ENCODE measurements at regions not wholly inside any gene's neighbourhood (a gene's known extent, or its start where the extent isn't known, plus 50 kb on each side); places are given as distances from the start of the nearest gene placed in this dataset.

DNA sequence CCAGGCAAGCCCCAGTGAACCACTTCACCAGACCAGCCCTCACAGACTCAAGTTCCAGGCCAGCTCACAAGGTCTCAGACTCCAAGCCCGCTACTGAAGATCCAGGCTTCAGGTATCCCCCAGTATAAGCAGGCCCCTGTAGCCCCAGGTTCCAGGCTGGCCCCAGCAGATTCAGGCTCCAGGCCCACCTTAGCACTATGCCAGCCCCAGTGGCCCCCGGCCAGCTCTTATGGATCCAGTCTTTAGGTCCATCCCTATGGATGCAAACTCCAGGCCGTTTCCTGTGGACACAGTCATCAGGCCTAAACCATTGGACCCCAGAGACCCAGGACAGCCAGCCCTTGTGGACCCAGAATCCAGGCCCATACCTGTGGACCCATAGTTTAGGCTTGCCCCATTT is 277.8 kb upstream of the MAGEB18 start:
- intact Hi-C loops (cut with micrococcal nuclease; ENCODE audit: unreplicated experiment): no loop called here
- Histone ChIP-seq H3K27ac (ENCODE audit: low read depth, low read length, poor library complexity, severe bottlenecking) (no peak overlapping the region), H3K27me3 (replicated peaks; ENCODE audit: insufficient read depth, low read depth, low read length, poor library complexity) (no peaks in the 10 kb centered on the region), H3K4me3 (ENCODE audit: low read depth, low read length, poor library complexity, severe bottlenecking) (no peak overlapping the region), H3K4me1 (ENCODE audit: insufficient read depth, low read length, poor library complexity, severe bottlenecking) (no peaks in the 10 kb centered on the region), H3K36me3 (ENCODE audit: insufficient read depth, low read length, poor library complexity, severe bottlenecking) (no peaks in the 10 kb centered on the region), H3K9me3 (ENCODE audit: low read depth, low read length, poor library complexity, severe bottlenecking) (no peaks in the 10 kb centered on the region)
- POLR2A ChIA-PET (ENCODE audit: low non-redundant PET): no interaction called here
- CTCF ChIA-PET: no interaction called here
- TF ChIP-seq EZH2 (IDR thresholded peaks at IDR 0.05; ENCODE audit: borderline replicate concordance, low read depth, low read length, poor library complexity, severe bottlenecking): no peak
- no peak for DNase-seq (ENCODE audit: low spot score)
- no TSS peak for BruUV-seq (replicated peaks)

- H3K36me3 ChIP-seq (ENCODE audit: insufficient read depth, low read length, poor library complexity, severe bottlenecking): no peaks in the 10 kb centered on the region
- ChIA-PET CTCF (no interaction called here), POLR2A (ENCODE audit: low non-redundant PET) (no interaction called here)
- intact Hi-C loops (cut with micrococcal nuclease; ENCODE audit: unreplicated experiment): no loop called here
- H3K9me3 ChIP-seq (ENCODE audit: low read depth, low read length, poor library complexity, severe bottlenecking): no peaks in the 10 kb centered on the region
- no peaks in the 10 kb centered on the region for H3K4me1 ChIP-seq (ENCODE audit: insufficient read depth, low read length, poor library complexity, severe bottlenecking)
- no TSS peak for BruUV-seq (replicated peaks)
- no peak for TF ChIP-seq EZH2 (IDR thresholded peaks at IDR 0.05; ENCODE audit: borderline replicate concordance, low read depth, low read length, poor library complexity, severe bottlenecking)
- TF ChIP-seq, protein P1, sequence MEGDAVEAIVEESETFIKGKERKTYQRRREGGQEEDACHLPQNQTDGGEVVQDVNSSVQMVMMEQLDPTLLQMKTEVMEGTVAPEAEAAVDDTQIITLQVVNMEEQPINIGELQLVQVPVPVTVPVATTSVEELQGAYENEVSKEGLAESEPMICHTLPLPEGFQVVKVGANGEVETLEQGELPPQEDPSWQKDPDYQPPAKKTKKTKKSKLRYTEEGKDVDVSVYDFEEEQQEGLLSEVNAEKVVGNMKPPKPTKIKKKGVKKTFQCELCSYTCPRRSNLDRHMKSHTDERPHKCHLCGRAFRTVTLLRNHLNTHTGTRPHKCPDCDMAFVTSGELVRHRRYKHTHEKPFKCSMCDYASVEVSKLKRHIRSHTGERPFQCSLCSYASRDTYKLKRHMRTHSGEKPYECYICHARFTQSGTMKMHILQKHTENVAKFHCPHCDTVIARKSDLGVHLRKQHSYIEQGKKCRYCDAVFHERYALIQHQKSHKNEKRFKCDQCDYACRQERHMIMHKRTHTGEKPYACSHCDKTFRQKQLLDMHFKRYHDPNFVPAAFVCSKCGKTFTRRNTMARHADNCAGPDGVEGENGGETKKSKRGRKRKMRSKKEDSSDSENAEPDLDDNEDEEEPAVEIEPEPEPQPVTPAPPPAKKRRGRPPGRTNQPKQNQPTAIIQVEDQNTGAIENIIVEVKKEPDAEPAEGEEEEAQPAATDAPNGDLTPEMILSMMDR (conservative IDR thresholded peaks at IDR 0.05; ENCODE audit: low read depth, low read length): no peak
- no peak for DNase-seq (ENCODE audit: low spot score)
- no peak overlapping the region for H3K27ac ChIP-seq (ENCODE audit: low read depth, low read length, poor library complexity, severe bottlenecking)
- no peaks in the 10 kb centered on the region for H3K27me3 ChIP-seq (replicated peaks; ENCODE audit: insufficient read depth, low read depth, low read length, poor library complexity)
- no peak overlapping the region for H3K4me3 ChIP-seq (ENCODE audit: low read depth, low read length, poor library complexity, severe bottlenecking)
Measured at GRCh38 chrX:25869761-25870160, 268.4 kb upstream of the MAGEB18 start.

DNA sequence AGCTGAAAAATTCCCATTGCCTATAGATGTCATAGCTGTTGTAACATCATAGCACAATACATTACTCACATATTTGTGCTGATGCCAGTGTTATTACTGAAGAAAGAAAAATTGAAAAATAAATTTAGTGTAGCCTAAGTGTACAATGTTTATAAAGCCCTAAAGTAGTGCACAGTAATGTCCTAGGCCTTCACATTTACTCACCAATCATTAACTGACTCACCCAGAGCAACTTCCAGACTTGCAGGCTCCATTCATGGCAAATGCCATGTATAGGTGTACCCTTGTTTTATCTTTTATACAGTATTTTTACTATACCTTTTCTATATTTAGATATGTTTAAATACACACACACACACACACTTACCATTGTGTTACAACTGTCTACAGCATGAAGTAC is 265.4 kb upstream of the MAGEB18 start:
- Histone ChIP-seq H3K27me3 (replicated peaks; ENCODE audit: insufficient read depth, low read depth, low read length, poor library complexity) (no peaks in the 10 kb centered on the region), H3K36me3 (ENCODE audit: insufficient read depth, low read length, poor library complexity, severe bottlenecking) (no peaks in the 10 kb centered on the region), H3K4me1 (ENCODE audit: insufficient read depth, low read length, poor library complexity, severe bottlenecking) (no peaks in the 10 kb centered on the region), H3K4me3 (ENCODE audit: low read depth, low read length, poor library complexity, severe bottlenecking) (no peak overlapping the region), H3K27ac (ENCODE audit: low read depth, low read length, poor library complexity, severe bottlenecking) (no peak overlapping the region), H3K9me3 (ENCODE audit: low read depth, low read length, poor library complexity, severe bottlenecking) (no peaks in the 10 kb centered on the region)
- intact Hi-C loops (cut with micrococcal nuclease; ENCODE audit: unreplicated experiment): no loop called here
- no peak for TF ChIP-seq EZH2 (IDR thresholded peaks at IDR 0.05; ENCODE audit: borderline replicate concordance, low read depth, low read length, poor library complexity, severe bottlenecking)
- TF ChIP-seq, protein P1 (conservative IDR thresholded peaks at IDR 0.05; ENCODE audit: low read depth, low read length): no peak
- ChIA-PET CTCF (no interaction called here), POLR2A (ENCODE audit: low non-redundant PET) (no interaction called here)
- no peak for DNase-seq (ENCODE audit: low spot score)
- no TSS peak for BruUV-seq (replicated peaks)

GRCh38 chrX:25873196-25873595 is 264.9 kb upstream of the MAGEB18 start:
- no peak for TF ChIP-seq EZH2 (IDR thresholded peaks at IDR 0.05; ENCODE audit: borderline replicate concordance, low read depth, low read length, poor library complexity, severe bottlenecking)
- TF ChIP-seq, protein P1 (conservative IDR thresholded peaks at IDR 0.05; ENCODE audit: low read depth, low read length): no peak
- ChIA-PET CTCF (no interaction called here), POLR2A (ENCODE audit: low non-redundant PET) (no interaction called here)
- Histone ChIP-seq H3K9me3 (ENCODE audit: low read depth, low read length, poor library complexity, severe bottlenecking) (no peaks in the 10 kb centered on the region), H3K36me3 (ENCODE audit: insufficient read depth, low read length, poor library complexity, severe bottlenecking) (no peaks in the 10 kb centered on the region), H3K27ac (ENCODE audit: low read depth, low read length, poor library complexity, severe bottlenecking) (no peak overlapping the region), H3K4me3 (ENCODE audit: low read depth, low read length, poor library complexity, severe bottlenecking) (no peak overlapping the region), H3K27me3 (replicated peaks; ENCODE audit: insufficient read depth, low read depth, low read length, poor library complexity) (no peaks in the 10 kb centered on the region), H3K4me1 (ENCODE audit: insufficient read depth, low read length, poor library complexity, severe bottlenecking) (no peaks in the 10 kb centered on the region)
- intact Hi-C loops (cut with micrococcal nuclease; ENCODE audit: unreplicated experiment): no loop called here
- no peak for DNase-seq (ENCODE audit: low spot score)
- no TSS peak for BruUV-seq (replicated peaks)
